T-helper 2 cell (primary cell): ENCODE measurements at regions not wholly inside any gene's neighbourhood (a gene's known extent, or its start where the extent isn't known, plus 50 kb on each side); places are given as distances from the start of the nearest gene placed in this dataset.
"Not testable (repeated sequence)": the region's sequence is repeated elsewhere in the genome, so short reads cannot be mapped to it uniquely, and the experiment has no call there.

ENCODE experiments used
- DNase-seq, 5 experiments: peaks; one replicate each; pipeline versions ENCODE4 v3.0.0 to v3.0.0-alpha.2; 2012 to 2022

- no peak for DNase-seq
These were observed 117.3 kb downstream of the DLEU7 start for GRCh38 chr13:50726164-50726563.

DNA sequence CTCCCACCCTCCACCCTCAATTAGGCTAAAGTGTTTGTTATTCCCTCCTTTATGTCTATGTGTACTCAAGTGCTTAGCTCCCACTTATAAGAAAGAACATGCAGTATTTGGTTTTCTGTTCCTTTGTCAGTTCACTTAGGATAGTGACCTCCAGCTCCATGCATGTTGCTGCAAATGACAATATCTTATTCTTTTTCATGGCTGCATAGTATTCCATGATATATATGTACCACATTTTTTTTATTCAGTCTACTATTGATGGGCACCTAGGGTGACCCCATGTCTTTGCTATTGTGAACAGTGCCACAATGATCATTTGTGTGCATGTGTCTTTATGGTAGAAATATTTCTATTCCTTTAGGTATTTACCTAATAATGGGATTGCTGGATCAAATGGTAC is 114.3 kb downstream of the DLEU7 start:
- DNase-seq: no peak

DNA sequence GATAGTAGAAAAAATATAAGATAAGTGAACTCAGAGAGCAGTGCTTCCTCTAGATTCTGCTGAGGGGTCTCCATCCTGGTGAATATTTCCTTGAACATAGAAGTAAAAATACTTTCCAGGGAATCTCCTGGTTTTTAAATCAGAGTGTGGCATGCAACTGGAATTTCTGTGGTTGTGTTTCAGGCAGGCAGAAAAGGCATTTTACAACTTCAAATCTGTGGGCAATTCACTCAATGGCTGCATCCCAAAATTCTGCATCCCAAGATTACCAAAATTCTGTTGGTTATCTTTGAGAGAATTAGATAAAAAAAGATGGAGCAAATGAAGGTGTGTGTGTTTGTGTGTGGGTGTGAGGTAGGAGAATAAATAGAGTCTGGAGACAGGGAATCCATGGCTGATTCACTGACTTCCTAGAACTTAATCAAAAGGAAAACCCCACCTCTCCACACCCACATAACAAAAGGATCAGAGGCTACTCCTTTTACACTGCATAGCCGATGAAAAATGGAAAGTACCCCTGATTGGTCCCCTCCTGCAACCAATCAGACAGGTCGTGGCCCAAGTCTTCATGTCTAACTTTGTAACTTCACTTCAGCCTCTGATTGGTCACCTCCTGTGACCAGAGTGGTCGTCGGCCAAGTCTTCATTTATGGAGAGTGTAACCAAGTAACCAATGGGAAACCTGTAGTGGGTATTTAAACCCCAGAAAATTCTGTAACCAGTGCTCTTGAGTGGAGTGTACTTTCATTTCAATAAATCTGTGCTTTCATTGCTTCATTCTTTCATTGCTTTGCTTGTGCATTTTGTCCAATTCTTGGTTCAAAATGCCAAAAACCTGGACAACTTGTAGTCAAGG is 112.8 kb downstream of the DLEU7 start:
- DNase-seq: no peak

- peak in 1 of 5 experiments; percentile 45 for DNase-seq
These were observed 112.1 kb downstream of the DLEU7 start for GRCh38 chr13:50731400-50731799.

DNA sequence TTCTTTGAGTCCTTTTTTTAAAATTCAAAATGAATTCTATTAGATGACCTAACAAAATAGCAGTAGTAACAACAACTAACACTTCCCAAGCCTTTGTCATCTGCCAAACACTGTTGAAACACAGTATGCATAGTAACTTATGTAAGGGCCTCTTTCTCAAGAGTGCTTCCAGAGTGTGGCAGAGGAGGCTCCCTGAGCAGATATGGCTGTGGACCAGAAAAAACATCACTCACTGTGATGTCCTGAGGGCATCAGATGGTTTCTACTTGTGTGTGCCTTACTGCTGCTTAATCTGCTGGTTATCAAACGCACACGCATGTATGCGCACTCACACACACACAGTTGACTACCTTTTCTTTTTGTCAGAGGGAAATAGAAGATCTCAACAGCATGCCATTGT is 110.8 kb downstream of the DLEU7 start:
- DNase-seq: peak in 1 of 5 experiments; percentile 8

- DNase-seq: peak in 1 of 5 experiments; percentile 6
These were observed 110.1 kb downstream of the DLEU7 start for GRCh38 chr13:50733392-50733791.

- no peak for DNase-seq
These were observed 108.4 kb downstream of the DLEU7 start for GRCh38 chr13:50735071-50735470.

- DNase-seq: no peak
These were observed 103.3 kb downstream of the DLEU7 start for GRCh38 chr13:50740052-50740741.

GRCh38 chr13:50742353-50742752 is 101.1 kb downstream of the DLEU7 start:
- no peak for DNase-seq

DNA sequence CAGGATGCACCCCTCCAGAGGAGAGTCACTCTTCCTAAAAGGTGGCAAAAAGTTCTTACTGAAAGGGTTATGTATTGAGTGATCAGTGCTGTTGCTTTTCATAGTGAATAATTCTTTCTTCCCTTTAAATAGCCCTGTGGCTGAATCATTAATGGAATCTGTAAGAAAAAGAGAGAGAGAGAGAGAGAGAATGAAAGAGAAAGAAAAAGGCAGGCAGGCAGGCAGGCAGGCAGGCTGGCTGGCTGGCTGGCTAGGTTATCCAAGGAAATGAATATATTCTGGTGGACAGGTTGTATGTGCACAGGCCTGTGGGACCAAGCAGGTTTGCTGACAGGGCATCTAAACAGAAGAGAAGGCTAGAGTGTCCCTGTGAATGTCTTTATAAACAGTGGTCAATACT is 100.5 kb downstream of the DLEU7 start:
- DNase-seq: no peak

GRCh38 chr13:50744116-50744660 is 99.3 kb downstream of the DLEU7 start:
- DNase-seq: no peak

DNA sequence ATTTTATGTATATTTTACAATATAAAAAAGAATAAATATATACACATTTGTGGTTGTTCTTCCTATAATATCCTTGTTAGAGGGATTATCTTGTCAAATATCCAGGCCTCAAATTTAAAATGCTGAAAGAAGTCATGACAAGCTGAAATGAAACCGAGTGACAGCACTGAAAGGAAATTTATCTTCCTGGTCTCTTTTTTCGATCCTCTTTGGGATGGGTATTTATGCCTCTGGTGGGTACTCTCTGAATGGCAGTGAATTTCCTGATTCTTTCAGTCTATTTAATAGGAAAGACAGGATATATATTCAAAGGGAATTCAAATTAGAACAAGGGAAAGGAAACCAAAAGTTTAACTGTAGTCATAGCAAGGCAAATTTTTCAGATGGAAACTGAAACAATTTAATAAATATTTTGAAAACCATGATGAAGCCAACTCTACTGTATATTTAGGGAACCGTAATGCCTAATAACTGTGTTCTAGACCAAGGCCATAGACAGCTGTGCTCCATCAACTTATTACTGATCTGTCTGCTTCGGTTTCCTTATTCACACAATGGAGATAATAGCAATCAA is 97.9 kb downstream of the DLEU7 start:
- DNase-seq: no peak

GRCh38 chr13:50747737-50748350 is 95.6 kb downstream of the DLEU7 start:
- no peak for DNase-seq

GRCh38 chr13:50753221-50753620 is 90.3 kb downstream of the DLEU7 start:
- DNase-seq: not testable (repeated sequence)

DNA sequence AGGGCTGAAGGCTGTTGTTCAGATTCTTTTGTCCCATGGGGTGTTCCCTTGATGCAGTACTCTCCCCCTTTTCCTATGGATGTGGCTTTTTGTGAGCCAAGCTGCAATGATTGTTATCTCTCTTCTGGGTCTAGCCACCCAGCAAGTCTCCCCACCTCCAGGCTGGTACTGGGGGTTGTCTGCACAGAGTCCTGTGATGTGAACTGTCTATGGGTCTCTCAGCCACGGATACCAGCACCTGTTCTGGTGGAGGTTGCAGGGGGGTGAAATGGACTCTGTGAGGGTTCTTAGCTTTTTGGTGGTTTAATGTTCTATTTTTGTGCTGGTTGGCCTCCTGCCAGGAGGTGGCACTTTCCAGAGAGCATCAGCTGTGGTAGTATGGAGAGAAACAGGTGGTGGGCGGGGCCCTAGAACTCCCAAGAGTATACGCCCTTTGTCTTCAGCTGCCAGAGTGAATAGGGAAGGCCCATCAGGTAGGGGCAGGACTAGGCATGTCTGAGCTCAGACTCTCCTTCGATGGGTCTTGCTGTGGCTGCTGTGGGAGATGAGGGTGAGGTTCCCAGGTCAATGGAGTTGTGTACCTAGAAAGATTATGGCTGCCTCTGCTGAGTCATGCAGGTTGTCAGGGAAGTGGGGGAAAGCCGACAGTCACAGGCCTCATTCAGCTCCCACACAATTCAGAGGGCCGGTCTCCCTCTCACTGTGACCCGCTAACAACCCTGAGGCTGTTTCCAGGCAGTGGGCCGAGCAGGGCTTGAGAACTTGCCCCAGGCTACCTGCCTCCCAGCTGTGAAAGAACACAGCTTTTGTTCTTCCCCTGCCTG is 87.4 kb downstream of the DLEU7 start:
- not testable (repeated sequence) for DNase-seq

DNA sequence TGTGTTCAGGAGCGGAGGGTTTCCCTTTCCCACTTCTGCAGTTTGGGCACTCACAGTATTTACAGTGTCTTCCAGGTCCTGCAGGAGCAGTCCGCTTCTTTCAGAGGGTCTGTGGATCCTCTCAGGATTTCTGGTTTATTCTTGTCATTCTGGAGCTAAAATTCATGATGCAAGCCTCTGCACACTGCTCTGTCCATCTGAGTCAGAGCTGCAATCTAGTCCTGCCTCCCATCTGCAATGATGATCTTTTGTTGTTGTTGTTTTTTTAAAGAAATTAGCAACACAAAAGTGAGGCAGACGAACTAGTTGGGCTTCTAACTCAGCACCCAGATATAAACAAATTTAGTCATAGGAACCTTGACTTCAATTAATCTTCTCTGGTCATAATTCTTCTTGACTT is 86.5 kb downstream of the DLEU7 start:
- no peak for DNase-seq

DNA sequence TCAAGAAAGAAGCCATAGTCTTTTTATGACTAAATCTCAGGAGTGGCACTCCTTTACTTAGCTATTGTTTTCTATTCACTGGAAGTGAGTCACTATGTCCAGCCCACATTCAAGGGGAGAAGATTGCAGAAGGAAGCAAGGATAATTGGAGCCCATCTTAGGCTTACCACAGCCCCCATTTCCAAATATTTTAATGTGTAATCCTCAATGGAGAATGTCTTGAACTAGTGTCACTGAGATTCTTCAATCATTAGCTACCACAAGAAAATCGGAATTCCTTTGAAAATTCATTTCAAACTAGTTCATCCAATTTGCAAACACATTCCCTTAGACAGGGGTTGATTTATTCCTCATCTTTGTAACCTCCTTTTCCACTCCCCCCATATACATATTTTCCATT is 84.7 kb downstream of the DLEU7 start:
- no peak for DNase-seq

DNA sequence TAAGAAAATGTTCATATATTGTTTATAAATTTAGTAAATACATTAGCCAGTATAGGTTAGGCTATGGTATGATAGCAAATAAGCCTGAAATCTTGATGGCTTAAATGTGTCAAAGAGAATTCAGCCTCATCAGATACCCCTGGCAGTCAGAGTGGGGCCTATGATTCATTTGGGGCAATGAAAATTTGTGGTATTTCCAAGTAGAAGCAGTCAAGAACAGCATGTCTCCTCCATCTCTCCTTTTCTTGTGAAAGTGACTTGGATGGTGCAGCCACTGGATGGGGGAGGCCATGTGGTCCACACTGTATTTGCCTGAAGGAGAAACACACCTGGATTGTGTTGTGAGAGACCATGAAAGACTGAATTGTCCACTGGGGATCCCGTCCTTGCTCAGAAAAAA is 82.7 kb downstream of the DLEU7 start:
- DNase-seq: peak in 1 of 5 experiments; percentile 14

DNA sequence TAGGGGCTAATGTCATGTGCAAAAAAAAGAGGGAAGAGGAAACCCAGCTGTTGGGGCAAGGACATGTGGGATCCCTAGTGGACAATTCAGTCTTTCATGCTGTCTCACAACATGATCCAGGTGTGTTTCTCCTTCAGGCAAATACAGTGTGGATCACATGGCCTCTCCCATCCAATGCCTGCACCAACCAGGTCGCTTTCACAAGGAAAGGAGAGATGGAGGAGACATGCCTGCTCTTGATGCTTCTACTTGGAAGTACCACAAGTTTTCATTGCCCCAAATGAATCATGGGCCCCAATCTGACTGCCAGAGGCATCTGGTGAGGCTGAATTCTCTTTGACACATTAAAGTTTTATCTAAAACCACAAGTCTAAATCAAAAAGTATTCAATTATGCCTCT is 82.1 kb downstream of the DLEU7 start:
- no peak for DNase-seq

- DNase-seq: no peak
These were observed 80.4 kb downstream of the DLEU7 start for GRCh38 chr13:50762969-50763567.

- no peak for DNase-seq
These were observed 77.5 kb downstream of the DLEU7 start for GRCh38 chr13:50766013-50766412.

DNA sequence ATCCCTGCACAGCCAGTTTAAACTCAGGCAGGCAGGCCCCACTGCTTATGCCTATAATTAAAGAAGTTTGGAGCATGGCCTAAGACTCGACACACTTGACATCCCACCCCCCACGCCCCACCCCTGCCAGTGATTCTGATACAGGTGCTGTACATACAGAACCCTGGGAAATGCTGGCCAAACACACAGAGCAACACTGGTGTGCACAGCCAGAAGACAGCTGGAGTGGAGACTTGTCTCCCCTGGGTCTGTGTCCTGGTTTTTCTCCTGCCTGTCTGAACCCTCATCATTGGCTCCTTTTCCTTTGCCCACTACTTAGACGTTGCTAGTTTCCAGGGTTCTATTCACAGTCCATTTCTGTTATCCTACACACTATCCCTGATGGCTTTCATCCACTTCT is 76.8 kb downstream of the DLEU7 start:
- no peak for DNase-seq
